Gastroesophageal sphincter (tissue), 3 donors: ENCODE measurements at regions not wholly inside any gene's neighbourhood (a gene's known extent, or its start where the extent isn't known, plus 50 kb on each side); places are given as distances from the start of the nearest gene placed in this dataset.

Experiments
- CTCF ChIP-seq, 4 experiments: fragments of 200-600 bp in 2 of 4; fragments of 450-650 bp in 2 of 4; sonication (generic) in 1 of 4; IDR thresholded peaks; one replicate each; pipeline ENCODE4 v1.5.1; 2017 to 2019; ENCODE audit warnings: antibody characterized with exemption in 4 of 4, mild to moderate bottlenecking in 2 of 4, moderate library complexity in 2 of 4
- POLR2A ChIP-seq, 2 donors: fragments of 450-650 bp; IDR thresholded peaks; one replicate each; pipeline ENCODE4 v1.6.1; 2017; ENCODE audit warnings: antibody characterized with exemption in 2 of 2, mild to moderate bottlenecking in 2 of 2, moderate library complexity in 1 of 2
- POLR2AphosphoS5 ChIP-seq: sonication (generic); formaldehyde crosslinking; IDR thresholded peaks from one replicate; pipeline ENCODE4 v1.6.1; 2017; ENCODE audit warnings: antibody characterized with exemption

GRCh38 chr5:136686192-136686872, 321.0 kb upstream of the TRPC7 start:
- no peak for TF ChIP-seq POLR2AphosphoS5
- no peak for TF ChIP-seq CTCF (IDR thresholded peaks at IDR 0.05)
- TF ChIP-seq POLR2A (IDR thresholded peaks at IDR 0.05), result no peak
